NCI-H748 (cell line): ENCODE measurements at regions not wholly inside any gene's neighbourhood (a gene's known extent, or its start where the extent isn't known, plus 50 kb on each side); places are given as distances from the start of the nearest gene placed in this dataset.

Experiments
- DNase-seq: peaks from one replicate; lab custom pipeline; 2025; ENCODE audit not compliant: unreplicated experiment; lab: John Stamatoyannopoulos, UW

DNA sequence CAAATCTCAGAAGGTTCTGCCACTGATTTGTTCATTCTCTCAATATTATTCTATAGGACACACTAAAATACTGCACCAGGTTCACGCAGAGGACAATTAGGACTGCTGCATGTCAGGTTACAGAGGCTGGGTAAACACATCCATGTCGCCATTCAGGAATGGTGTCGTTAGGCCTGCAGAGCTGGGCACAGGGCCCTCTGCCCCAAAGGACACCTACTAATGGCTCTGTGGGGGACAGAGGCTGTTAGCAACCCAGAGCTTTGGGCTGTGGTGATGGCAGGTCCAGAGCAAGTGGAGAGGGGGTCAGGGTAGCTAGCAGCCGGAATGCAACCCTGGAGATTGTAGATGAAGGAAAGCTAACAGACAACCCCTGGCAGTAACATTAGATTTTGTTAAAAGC, 115.9 kb downstream of the TTC32 start:
- DNase-seq, result no peak

DNA sequence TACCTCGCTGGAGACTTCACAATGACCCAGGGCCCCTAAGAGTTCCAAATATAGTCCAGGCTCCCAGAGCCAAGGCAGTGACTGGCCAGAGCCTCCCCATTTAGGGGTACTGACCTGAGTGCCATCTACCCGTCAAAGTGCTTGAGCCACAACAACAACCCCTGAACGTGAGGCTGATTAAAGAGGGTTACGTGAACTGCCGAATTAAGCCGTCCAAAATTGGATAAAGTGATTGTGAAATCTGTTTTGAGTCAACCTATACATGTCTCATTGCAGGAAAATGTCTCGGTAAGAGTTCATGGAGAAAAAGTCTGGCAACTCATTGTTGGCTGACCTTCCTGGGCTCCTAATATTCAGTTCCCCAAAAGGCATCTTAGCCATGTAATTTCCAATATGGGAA, 116.3 kb downstream of the TTC32 start:
- no peak for DNase-seq

DNA sequence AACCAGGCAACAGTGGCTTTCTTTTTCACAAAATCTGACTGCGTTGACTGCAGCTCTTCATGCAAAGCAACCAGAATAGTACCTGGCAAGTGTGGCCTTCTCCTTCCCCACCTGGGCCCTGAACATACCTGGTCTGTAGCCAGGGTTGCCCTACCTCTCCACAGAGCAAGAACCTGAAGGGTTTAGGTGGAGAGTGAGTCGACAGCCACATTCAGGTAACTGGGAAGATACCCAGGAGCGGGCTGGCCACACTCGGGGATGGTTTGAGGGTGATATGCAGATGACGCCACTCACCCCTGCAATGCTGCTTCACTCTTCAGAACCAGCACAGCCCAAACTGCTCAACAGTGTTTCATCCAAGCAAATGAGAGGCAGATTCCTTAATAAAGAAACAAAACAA, 117.3 kb downstream of the TTC32 start:
- no peak for DNase-seq

DNA sequence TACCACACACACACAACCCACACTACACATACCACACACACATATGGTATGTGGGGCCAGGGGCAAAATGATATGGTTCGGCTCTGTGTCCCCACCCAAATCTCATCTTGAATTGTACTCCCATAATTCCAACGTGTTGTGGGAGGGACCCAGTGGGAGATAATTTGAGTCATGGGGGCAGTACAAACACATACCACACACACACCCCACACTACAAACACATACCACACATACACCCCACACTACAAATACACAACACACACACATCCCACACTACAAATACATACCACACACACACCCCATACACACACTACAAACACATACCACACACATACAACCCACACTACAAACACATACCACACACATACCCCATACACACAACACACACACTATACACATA, 117.8 kb downstream of the TTC32 start:
- no peak for DNase-seq

DNA sequence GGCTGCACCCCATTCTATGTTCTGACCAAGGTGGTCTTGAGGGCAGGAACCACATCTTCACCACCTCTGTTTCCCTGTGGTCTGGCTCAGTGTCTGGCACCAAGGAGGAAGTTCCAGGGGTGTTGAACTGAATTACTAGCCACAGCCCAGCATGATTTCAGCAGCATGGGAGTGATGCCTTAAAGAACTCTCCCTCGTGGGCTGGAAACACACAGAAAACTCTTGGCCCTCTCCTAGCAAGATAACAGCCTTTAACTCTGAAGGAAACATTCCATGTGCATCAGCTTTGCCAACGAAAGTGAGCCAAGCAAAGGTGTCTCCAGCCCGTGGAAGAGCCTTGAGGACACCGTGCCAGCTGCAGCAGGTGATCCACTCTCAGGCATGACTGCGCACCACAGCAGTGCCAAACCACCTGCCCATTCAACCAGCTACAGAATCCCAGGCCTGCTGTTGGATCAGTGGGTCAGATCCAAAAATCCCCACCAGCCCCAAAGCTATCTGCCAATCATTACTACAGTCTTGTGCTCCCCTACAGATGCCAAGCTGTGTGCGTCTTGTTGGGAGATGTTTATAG, 124.8 kb downstream of the TTC32 start:
- DNase-seq, result no peak

DNA sequence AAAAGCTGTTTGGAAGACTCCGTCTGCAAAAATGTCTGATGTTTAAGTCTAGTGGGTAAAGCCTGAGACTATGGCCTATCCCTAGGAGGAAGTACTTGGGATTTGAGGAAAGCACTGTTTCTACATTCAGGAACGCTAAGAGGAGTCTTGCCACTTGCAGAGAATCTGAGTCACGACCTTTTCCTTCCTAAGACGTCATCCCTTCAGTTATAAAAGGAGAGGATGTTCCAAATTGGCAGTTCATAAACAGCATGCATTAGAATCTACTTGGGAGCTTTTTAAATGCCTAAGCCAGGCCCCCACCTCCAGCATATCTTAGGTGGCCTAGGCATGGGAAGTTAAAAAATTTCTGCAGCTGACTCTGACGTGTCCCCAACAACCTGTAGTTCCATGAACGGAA, 125.9 kb downstream of the TTC32 start:
- DNase-seq, result no peak

DNA sequence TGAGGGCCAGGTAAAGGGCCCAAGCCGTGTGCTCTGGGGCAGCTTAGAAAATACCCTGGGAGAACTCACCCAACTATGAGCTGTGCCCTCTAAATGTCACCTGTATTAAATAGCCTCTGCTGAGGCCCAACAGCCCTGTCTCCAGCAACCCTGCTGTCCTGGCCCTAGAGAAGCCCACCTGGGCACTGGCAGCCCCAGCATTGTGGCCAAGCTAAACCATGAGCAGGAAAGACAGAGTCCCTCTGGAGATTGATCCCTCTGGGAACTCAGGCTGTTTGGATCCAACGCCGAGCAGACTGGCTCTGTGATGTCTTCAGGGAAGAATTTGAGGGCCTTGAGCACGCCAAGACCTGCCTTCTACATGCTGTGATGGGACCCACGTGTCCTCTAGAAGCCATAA, 126.5 kb downstream of the TTC32 start:
- no peak for DNase-seq

DNA sequence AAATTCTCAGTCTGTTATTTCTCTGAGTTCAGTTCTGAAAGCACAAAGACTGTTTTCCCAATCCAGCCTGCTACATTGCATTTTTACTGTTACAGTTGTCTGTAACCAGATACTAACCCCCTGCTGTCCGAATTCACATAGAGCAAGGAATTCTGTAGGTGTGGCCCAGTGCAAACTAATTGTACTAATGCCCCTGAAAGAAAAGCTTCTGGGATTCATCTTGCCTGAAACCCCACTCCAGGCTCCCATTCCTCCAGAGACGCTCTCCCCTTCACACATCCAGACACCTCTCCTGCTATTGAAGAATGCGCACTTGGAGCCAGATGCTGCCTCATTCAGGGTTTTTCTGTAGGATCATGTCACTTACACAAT, 127.0 kb downstream of the TTC32 start:
- DNase-seq, result peak; percentile 77

DNA sequence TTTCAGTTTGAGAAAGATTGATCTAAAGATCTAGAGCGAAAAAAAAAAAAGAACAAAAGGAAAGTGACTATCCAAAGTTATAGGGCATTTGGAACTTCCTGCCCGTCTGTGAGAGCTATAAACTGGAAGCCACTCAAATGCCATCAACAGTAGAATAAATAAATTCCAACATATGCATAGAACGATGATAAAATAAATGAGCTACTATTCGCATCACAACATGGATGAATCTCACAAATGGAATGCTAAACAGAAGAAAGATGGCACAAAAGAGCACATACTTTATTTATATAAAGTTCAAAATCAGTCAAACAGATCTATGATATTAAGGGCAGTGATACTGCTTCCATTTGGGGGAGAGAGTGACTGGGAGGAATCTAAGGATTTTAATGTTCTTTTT, 128.8 kb downstream of the TTC32 start:
- no peak for DNase-seq

DNA sequence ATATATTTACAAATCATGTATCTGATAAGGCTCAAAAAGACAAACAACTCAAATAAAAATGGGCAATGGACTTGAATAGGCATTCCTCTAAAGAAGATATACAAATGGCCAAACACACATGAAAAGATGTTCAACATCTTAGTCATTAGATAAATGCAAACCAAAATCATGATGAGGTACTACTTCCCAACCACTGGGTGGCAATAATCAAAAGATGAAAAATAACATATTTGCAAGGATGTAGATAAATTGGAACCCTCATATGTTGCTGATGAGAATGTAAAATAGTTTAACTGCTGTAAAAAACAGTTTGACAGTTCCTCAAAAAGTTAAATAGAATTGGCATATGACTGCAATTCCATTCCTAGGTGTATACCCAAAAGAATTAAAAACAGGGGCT, 132.3 kb downstream of the TTC32 start:
- no peak for DNase-seq

DNA sequence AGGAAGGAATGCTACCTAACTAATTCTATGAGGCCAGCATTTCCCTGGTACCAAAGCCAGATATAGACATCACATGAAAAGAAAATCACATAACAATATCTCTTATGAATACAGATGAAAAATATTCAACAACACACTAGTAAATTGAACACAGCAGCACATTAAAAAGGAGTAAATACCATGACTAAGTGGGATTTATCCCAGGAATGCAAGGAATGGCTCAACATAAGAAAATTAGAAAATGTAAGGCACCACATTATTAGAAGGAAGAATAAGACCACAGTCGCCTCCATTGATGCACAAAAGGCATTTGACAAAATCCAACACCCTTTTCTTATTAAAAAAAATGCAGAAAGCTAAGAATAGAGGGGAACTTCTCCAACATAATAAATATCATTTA, 133.9 kb downstream of the TTC32 start:
- DNase-seq, result no peak

DNA sequence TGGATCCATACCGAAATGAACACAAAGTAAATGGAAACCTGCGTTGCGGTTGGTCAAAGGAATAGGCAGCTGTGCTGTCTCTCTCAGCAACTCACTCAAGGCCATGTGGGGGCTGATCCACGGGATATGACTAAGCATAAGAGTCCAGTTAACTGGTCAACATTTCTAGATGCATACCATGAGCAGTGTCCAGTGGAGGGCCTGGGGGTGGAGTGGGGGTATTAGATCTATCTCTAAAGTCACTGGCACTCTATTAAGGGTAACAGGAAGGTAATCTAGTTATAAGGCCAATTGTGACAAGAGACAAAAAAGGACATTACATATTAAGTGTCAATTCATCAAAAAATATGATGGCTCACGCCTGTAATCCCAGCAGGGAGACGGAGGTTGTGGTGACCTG, 136.8 kb downstream of the TTC32 start:
- no peak for DNase-seq

DNA sequence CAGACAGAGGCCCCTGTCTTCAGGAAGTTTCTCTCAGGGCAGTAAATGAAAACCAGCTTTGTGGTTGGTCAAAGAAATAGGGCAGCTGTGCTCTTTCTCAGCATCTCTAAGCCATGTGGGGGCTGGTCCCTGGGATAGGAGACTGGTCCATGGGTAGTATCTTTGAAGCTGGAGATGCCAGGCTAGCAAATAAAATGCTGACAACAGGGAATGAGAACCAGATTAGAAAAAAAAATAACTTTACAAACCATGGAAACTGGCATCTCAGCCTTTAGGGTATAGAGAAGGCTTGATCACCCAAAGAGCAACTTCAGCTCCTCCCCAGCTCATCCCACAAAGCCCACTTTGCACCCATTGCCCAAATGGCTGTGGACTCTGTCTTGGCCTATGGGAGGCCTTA, 138.1 kb downstream of the TTC32 start:
- no peak for DNase-seq

DNA sequence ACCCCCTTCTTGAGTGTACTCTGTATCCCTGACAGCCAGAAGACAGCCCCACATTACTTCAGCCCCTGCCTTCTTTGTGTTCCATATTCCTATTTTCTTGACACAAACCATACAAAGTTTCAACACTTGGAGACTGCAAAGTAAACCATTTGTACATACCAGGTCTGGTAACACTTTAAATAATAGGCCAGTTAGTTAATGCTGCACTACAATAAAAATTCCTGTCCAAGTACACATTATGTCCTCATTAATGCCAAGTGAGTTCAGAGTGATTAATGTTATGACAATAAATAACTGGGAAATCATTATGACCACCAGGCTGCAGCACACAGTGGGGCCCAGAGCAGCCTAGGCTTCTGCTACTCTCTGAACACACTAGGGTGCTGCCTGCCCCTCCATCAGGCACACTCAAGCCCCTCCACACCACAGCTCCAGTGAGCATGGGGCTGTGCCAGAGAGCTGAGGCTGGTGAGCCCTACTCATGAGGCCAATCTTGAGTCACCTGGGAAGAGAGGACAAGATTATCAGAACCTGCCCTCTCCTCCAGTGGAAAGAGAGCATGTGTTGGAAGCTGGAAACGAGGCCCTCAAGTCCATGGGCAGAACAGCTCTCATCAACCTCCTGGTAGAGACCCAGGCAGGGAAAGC, 138.7 kb downstream of the TTC32 start:
- DNase-seq, result no peak

DNA sequence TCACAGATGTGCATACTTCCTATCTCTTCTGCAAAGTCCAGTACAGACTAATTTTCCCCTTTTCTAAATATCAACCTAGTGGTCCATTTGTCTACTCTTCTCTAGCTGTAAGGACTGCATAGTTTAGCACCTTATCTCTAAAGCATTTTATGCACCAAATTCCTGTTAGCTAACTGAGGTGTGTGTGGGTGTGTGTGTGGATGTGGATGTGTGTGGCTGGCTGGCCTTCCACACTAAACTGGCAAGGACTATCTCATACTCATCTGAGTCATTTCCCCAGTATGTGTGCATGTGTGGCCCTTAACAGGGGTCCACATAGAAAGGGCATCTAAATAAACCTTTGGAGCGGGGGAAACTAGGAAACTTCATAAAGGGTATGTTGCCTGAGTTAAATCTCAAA, 139.6 kb downstream of the TTC32 start:
- DNase-seq, result no peak

DNA sequence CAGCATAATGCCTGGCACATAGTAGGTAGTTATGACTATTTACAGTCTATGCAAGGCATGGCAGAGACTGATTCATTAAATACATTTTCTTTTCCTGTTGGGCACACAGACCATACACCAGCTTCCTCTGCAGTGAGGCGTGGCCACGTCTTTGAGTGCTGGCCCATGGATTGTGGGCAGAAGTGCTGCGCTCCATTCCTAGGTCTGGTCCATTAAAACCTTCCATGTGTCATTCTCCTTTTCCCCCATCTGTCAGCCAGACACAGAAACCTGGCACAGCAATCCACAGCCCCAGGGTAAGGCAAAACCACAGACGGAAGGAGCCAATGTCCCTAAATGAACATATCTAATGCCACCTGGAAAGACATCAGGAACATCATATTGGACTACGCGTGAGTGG, 141.9 kb downstream of the TTC32 start:
- no peak for DNase-seq

DNA sequence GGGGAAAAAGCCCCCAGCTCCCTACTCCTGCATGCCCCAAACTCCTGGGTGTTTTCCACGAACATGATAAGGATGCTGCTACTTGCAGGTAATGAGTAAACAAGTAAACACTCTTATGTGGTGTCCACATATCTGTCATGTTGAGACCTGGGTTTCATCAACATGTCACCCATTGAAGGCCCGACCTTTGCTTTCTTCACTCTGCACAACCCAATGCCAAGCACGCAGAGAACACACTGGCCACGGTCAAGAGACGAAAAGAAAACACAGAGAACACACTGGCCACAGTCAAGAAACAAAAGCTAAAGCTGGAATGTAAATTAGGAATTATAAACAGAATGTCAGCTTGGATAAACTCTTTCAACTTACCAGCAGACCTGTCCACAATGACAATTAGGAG, 143.1 kb downstream of the TTC32 start:
- no peak for DNase-seq

DNA sequence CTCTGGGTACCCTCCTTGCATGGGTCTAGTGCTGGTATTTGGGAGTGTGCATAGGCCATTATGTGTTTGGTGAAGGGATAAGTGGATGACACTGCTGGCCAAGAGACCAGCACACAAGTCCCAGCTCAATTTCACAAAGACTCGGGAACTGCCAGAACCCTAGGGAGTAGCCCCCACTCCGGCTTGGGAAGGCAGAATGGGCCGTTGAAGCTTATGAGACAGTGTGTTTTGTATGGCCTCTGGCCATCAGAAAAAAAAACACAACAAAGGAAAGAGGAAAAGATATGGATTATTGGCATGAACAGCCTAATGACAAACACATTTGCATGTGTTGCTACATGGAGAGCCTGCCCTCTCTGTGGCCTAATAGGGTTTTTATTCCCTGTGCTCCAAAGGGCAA, 144.2 kb downstream of the TTC32 start:
- DNase-seq, result no peak

DNA sequence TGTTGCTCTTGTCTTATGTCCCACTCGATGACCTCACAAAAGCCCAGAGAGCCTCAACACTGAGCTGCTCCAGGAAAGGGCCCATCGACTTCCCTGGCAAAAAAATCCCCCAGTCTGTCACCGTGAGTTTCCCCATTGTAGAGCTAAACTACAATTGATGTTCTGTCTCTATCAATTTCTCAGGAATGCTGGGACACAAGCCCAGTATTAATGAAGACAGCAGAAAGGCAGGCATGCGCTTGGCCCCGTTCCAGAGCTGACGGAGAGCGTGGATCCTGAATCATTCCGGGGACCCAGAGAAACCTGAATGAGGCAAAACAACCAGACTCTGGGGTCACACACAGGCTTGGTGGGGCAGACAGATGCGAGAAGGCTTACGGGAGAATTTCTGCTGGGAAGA, 146.9 kb downstream of the TTC32 start:
- peak; percentile 14 for DNase-seq

DNA sequence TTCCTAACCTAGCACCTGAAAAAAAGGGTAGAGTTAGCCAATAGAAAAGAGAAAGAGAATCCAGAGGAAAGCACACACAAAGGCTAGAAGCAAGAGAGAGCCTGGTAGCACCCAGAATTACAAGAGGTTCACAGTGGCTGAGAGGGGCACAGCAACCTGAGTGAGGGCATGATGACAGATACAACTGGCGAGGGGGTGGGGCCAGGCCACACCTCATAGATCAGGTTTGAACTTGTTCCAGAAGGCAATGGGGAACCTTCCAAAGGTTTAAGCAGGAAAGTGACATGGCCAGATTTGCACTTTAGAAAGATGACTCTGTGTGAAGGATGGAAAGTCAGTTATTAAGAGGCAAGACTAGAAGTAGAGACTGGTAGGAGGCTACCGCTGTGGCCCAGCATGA, 148.0 kb downstream of the TTC32 start:
- DNase-seq, result no peak

DNA sequence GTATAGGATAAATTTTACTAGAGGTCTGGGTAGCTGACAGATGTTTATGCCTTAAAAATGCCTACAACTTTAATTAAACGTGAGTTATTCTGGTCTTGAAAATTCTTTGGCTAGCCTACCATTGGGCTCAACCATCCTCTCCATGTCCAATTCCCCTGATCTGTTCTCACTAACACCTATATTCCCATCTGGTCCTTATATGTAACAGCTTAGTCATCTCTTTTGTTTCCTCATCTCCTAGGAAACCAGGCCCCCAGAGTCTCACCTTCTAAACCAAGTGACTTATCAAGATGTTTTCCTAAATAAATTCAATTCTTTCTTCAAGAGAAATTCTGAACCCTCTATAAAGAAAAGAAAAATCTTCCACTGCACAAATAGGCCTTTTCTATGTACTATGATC, 148.5 kb downstream of the TTC32 start:
- DNase-seq, result no peak

DNA sequence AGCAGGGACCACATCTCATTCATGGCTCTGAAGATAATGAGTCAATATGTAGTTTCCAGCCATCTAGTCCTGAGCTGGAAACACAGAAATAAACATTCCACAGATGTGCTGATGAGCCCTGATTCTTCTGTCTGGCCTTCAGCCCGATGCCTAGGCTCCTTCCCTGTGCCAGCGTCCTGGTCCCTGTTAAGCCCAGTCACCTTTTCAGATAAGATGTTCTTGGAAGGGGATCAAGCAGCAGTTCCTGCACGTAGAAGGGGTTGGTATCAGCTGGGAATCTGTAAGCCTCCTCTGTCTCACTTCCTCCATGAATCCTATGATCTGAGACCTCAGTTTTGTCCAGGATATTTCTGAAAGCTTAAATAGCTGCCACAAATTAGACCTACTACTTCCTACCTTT, 149.3 kb downstream of the TTC32 start:
- DNase-seq, result no peak

DNA sequence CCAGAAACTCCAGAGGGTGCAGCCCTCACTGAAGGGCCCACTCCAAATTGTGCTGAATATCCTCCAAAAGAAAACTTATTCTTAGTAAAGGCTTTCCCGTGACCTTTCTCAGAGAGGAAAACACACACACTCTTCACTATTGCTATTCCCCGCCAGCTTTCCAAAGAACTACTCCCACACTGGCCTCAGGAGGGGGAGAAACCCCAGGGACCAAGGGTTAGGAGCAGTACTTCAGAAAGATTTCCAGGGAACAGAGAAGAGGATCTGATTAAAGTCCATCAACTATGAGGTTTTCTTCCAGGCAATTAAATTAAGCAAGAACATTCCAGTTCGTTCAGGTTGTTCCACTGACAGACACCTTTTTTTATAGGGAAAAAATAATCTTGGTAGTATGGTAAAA, 150.2 kb downstream of the TTC32 start:
- DNase-seq, result no peak

DNA sequence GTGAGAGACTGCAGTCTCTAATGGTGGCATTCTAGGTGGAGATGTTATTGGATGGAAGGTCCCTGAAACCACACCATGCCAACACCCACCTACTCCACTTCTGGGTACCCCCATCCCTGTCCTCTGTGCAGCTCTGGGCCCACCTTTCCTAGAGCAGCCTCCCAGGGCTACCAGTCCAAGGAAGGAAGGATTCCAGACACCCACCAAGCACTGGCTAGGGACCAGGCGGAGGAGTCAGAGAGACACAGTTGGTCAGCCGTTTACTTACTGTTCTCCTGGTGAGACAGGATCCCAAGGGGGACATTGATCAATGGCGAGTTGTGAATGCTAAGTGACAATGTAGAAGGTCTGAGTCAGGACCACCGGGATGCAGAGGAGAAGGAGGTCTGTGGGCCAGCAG, 151.6 kb downstream of the TTC32 start:
- no peak for DNase-seq
